HG03565 (cell line): ENCODE measurements at regions not wholly inside any gene's neighbourhood (a gene's known extent, or its start where the extent isn't known, plus 50 kb on each side); places are given as distances from the start of the nearest gene placed in this dataset.
"Not testable (repeated sequence)": the region's sequence is repeated elsewhere in the genome, so short reads cannot be mapped to it uniquely, and the experiment has no call there.

Experiments used
- ATAC-seq: cut with Tn5 transposase; IDR thresholded peaks from one replicate; pipeline ENCODE4 v1.9.1; 2021; ENCODE audit warnings: mild to moderate bottlenecking, moderate library complexity; ENCODE audit not compliant: unreplicated experiment

DNA sequence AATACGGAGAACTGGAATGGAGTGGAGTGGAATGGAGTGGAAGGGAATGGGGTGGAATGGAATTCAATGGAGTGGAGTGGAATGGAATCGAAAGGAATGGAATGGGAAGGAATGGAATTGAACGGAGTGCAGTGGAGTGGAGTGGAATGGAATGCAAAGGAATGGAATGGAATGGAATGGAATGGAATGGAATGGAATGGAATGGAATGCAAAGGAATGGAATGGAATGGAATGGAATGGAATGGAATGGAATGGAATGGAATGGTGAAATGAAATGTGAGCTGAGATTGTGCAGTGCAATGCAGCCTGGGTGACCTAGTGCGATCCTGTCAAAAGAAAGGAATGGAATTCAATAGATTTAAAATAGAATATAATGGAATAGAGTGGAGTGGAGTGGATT lies 357.3 kb upstream of the WSB1 start:
- not testable (repeated sequence) for ATAC-seq

GRCh38 chr17:26937750-26938322 lies 356.1 kb upstream of the WSB1 start:
- ATAC-seq = not testable (repeated sequence)

DNA sequence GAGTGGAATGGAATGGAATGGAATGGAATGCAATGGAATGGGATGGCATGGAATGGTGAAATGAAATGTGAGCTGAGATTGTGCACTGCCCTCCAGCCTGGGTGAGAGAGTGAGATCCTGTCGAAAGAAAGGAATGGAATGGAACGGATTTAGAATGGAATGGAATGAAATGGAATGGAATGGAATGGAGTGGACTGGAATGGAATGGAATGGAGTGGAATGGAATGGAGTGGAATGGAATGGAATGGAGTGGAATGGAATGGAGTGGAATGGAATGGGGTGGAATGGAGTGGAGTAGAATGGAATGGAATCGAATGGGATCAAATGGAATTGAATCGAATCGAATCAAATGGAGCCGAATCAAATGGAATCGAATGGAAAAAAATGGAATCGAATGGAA lies 354.2 kb upstream of the WSB1 start:
- not testable (repeated sequence) for ATAC-seq

- ATAC-seq = not testable (repeated sequence)
Observed at GRCh38 chr17:26940587-26940986, 353.3 kb upstream of the WSB1 start.

DNA sequence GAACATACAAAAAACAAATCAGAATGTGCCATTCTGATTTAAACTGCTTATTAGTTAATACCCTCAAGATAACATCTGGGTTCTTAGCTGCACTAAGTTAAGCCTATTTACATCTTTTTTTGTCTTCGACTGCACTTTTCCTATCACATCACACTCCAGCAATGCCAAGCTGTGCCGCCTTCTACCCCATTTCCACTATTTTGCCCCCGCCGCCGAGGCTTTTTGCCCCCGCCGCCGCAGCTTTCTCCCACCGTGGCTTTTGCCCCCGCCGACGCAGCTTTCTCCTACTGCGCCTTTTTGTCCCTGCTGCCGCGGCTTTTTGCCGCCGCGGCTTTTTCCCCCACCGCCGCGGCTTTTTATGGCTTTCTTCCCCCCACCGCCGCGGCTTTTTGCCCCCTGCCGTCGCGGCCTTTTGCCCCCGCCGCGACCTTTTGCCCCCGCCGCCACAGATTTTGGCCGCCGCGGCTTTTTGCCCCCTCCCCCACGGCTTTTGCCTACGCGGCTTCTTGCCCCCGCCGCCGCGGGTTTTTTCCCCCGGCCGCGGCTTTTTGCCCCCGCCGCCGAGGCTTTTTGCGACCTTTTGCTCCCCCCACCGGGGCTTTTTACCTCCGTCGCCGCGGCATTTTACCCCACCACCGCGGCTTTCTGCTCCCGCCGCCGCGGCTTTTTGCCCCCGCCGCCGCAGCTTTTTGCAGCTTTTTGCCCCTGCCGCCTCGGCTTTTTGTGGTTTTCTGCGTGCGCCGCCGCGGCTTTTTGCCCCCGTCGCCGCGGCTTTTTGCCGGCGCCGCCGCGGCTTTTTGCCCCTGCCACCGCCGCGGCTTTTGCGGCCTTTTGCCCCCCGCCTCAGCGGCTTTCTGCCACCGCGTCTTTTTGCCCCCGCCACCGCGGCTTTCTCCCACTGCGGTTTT lies 331.4 kb upstream of the WSB1 start:
- ATAC-seq = no peak

- ATAC-seq = no peak
Observed at GRCh38 chr17:26963163-26963503, 330.8 kb upstream of the WSB1 start.

DNA sequence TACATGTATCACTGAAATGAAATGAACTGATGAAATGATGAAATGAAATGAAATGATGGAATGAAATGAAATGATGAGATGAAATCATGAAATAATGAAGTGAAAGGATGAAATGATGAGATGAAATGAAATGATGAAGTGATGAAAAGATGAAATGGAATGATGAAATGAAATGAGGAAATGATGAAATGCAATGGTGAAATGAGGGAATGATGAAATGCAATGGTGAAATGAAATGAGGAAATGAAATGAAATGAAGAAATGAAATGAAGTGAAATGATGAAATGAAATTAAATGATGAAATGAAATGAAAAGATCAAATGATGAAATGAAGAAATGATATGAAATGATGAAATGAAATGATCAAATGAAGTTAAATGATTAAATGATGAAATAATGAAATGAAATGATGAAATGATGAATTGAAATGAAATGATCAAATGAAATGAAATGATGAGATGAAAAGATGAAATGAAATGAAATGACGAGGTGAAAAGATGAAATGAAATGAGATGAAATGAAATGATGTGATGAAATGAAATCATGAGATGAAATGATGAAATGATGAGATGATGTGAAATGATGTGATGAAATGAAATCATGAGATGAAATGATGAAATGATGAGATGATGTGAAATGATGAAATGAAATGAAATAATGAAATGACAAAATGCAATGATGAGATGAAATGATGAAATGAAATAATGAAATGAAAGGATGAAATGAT lies 327.9 kb upstream of the WSB1 start:
- ATAC-seq = not testable (repeated sequence)

DNA sequence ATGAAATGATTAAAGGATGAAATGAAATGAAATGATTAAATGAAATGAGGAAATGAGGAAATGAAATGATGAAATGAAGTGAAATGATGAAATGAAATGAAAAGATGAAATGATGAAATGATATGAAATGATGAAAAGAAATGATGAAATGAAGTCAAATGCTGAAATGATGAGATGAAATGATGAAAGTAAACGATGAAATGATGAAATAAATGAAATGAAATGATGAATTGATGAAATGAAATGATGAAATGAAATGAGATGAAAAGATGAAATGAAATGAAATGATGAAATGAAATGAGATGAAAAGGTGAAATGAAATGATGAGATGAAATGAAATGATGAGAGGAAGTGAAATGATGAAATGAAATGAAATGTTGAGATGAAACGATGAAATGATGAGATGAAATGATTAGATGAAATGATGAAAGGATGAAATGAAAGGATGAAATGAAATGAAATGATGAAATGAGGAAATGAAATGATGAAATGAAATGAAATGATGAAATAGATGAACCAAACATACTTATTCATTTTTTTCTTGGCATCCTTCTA lies 327.2 kb upstream of the WSB1 start:
- not testable (repeated sequence) for ATAC-seq

DNA sequence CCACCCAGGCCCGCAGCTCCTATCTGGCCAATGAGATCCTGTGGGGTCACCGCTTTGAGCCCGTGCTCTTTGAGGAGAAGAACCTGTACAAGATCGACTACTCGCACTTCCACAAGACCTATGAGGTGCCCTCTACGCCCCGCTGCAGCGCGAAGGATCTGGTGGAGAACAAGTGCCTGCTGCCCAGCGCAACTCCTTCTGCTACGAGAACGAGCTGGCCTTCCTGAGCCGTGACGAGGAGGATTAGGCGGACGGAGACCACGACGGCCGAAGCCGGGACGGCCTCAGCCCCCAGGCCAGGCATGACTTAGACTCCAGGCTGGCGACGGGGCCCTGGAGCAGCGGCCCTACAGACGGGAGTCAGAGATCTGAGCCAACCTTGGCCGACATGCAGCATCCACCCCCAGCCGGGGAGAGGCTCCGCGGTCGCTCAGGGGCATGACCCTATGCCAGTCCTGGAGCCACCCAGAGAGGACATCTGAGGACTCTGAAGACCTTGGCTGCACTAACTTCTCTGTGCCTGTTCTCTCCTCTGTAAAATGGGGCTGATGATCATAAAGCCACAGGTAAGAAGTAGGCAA lies 312.0 kb upstream of the WSB1 start:
- not testable (repeated sequence) for ATAC-seq

DNA sequence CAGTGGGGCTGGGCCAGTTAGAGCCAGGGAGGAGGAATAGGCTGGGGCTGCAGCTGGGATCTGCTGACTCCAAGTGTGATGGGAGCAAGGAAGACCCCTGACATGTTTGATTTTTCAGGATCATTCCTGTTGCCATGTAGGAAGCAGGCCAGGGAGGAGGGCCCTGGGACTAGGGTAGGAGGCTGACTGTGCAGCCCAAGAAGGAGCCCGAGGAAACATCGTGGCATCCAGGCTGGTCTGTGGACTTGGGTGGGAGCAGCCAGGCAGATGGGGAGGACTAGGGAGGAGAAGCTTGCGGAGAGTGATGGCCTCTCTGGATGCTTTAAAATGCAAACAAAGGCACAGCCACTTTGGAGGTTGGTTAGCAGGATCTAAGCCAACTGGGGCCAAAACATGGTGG lies 311.4 kb upstream of the WSB1 start:
- ATAC-seq = not testable (repeated sequence)

- ATAC-seq = not testable (repeated sequence)
Observed at GRCh38 chr17:26987851-26988250, 306.1 kb upstream of the WSB1 start.

DNA sequence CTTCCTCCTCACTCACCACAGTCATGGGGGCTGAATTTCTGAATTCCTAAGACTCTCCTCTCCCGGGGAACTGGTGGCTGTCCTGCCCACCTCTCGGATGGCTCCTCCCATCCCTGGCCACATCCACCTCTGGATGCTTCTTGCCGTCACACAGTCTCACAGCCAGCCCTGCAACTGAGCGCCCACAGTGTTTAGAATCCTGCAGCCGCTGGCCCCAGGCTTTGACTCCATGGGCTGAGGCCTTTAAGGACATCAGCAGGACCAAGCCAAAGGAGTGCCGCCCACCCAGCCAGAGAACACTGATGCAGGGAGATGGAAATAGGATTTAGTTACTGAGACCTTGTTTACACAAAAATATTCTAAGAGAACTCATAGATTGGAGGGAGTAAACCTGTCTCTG lies 299.3 kb upstream of the WSB1 start:
- not testable (repeated sequence) for ATAC-seq

DNA sequence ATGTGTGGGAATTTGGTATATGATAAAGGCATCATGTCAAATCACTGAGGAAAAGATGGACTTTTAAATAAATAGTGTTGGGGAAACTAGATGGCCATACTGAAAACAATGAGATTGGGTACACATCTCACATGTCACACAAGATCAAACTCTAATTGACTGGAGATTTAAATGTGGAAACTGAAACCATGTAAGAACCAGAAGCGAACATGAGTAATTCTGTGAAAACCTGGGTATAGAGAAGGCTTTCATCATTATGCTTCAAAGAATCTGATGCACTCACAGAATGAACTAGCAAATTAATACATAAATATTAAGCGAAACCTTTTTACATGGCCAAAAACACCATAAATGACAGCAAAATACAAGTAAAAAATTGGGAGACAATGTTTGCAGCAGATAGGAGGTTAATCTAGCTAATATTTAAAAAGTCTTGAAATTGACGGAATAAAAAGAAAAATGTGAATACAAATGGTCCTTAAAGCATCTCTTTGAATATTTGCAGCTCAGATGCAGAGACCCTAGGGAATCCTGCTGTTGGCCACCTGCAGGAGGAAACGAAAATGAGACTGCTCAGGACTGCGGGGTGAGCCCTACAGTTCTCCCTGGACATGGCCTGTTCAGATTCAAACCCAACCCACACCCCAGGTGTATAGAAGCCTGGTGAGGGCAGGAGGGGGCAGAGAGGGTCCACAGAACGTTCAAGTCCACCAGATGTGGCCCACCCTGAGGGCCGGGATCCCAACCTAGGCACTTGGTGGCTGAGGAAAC lies 297.6 kb upstream of the WSB1 start:
- ATAC-seq = not testable (repeated sequence)

DNA sequence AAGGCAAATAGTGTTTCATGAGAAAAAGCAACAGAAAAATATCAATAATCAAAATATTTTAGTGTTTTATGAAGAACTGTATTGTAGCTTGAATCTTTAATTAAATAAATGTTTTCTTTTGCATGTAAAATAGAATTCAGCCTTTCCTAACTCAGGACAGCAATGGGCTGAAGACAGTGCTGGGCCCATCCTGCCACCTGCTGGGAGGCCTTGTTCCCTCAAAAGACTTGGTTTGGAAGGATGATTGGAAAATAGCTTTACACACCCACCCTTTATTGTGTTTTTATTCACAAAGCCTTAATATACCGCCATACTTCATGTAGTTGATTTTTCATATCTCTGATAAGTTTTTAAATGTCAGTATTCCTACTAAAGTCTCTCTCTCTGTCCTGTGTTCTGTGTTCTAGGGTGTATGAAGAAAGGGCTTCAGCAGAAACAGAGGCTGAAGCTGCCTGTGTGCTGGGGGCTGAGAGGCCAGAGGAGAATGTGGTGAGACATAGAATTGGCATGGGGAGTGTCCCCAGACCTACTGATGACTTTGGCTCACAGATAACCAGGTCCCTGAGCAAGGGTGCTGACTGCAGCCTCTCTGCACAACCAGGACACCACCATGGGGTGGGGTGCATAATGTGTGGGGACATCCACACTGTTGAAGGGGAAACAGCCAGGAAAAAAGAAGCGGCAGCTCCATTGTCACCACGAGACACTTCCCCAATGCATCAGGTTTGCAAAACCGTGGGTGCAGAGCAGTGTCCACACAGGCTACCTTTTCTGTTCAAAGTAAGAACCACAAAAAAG lies 286.0 kb upstream of the WSB1 start:
- ATAC-seq = not testable (repeated sequence)

GRCh38 chr17:27009087-27009486 lies 284.8 kb upstream of the WSB1 start:
- ATAC-seq = no peak

GRCh38 chr17:27010138-27010537 lies 283.8 kb upstream of the WSB1 start:
- ATAC-seq = not testable (repeated sequence)

DNA sequence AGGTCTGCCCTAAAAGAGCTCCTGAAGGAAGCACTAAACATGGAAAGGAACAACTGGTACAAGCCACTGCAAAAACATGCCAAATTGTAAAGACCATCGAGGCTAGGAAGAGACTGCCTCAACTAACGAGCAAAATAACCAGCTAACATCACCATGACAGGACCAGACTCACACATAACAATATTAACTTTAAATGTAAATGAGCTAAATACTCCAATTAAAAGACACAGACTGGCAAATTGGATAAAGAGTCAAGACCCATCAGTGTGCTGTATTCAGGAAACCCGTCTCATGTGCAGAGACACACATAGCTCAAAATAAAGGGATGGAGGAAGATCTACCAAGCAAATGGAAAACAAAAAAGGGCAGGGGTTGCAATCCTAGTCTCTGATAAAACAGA lies 263.4 kb upstream of the WSB1 start:
- ATAC-seq = not testable (repeated sequence)

- ATAC-seq = no peak
Observed at GRCh38 chr17:27038676-27039075, 255.2 kb upstream of the WSB1 start.

- not testable (repeated sequence) for ATAC-seq
Observed at GRCh38 chr17:27045039-27045438, 248.9 kb upstream of the WSB1 start.
